Activated T-helper 9 cell treated with anti-CD3 and anti-CD28 coated beads, Interleukin-2, amount 50 U/mL, for 16 hours (primary cell): ENCODE measurements at regions not wholly inside any gene's neighbourhood (a gene's known extent, or its start where the extent isn't known, plus 50 kb on each side); places are given as distances from the start of the nearest gene placed in this dataset.

Experiments used
- DNase-seq: peaks from one replicate; pipeline ENCODE4 v3.0.0-alpha.2; 2020; ENCODE audit warnings: low read depth

DNA sequence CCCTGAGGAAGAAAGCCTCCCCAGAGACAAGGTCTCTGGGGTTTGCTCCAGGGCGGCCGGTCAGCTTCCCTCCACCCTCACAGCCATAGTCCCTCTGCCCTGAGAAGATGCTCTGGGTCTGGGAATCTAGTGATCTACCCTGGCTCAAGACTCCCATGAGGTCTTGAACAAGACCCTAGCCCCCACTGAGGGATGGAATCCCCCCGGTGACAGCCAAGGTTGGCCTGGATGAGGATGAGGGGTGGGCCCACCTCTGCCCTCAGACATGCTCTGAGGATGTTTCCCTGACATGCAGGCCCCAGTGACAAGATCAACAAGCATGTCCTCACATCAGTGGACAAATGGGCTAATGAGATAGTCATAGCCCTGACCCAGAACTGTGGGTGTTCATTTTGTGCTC, 138.6 kb downstream of the C5orf15 start:
- DNase-seq: no peak

DNA sequence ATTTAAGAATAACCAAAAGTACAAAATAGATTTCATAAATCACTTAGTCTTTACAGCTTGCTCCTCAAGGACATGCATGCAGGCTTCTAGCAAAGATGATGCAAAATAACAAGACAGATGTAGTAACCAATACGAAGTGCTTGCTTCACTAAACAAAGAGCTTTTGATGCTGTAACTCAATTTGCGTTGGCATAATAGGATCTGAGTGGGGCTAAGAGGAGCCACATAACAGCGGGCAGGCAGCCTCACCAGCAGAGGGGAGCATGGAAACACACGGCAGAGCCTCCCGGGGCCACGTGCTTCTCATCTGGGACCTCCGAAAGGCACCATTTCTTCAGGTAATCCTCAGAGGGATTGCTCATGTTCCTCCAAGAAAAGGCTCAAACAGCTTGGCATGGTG, 139.7 kb downstream of the C5orf15 start:
- no peak for DNase-seq

DNA sequence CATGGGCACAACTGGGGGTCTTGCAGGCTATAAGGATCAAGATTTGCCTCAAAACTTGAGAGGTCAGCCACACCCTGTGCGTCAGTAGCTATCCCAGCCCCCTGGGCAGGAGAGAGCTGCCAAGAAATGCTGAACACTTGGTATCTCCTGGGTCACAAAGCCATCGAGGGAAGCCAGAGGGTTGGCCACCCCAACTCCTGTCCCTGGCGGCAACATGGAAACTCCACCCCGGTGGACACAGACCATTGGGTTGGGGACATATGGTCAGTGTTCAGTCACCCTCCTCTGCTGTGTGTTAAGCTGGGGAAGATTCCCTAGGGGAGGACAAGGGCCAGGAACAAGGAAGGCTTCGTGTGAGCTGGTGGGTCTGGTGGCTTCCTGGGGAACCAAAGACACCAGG, 140.6 kb downstream of the C5orf15 start:
- no peak for DNase-seq

DNA sequence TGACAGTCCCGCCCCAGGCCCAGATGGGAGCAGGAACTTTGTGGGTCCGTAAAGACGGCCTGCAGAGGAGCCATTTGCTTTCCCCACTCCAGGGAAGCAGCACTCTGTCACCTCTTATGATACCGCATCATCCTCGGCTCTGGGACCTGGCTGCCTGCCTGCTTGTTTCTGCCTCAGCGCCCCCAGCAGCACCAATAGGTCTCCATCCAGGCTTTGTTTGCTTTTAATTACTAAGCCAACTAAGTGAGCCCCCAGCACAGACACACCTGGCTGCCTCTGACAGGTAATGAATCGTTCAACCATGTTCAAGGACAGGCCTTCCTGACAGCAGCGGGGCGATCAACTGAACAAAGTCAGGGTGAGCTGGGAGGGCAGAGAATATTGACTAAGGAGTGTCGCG, 141.4 kb downstream of the C5orf15 start:
- DNase-seq: no peak

DNA sequence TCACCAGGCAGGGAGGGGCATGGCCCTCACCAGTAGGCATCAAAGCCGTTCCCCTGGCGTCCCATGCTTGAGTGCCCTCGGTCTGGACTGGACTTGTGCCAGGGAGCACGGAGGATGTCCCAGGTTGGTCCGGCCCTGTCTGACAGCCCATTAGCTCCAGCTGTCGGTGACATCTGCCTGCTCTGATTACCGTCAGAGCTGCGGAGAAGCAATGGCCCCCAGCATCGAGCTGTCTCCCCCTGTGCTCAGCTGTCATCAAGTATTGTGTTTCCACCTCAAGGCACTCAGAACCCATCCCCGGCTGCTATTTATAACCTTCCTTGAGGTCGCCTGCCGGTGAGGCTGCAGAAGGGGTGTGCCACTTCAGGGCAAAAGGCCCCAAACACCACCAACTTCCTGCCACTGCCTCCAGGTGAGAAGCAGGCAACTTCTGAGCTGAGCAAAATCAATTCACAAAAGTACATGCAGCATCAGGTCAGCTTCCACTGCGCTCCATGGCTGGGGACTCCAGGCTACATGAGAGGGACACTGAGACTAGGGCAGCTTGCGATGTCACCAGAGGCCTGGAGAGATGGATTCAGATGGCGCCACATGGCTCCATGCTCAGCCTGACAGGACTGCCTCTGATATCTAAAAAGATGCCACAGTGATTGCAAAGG, 142.7 kb downstream of the C5orf15 start:
- no peak for DNase-seq

DNA sequence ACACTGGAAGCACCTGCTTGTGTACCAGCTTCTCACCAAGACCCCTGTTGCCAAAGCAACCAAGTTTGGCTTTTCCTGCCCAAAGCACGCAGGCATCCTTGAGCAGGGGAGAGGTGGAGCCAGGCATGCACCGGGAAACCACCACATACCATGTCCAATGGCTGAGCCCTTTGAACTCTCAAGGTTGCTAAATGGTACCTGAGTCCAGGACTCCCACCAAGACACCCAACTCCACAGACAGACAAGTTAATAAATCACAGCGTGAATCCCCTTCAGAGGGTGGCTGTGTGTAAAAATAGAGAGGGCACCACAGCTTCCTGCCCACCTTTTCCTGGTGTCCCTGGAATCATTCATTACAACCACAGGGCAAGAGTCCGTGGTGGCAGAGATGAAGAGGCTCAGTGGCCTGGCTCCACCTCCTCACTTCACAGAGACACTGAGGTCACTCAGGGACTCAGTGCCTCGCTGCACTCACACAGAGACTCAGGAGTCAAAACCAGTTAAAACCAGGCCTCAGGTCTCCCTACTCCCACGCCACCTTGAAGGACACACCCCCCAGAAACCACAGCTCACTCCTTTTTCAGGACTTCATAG, 143.7 kb downstream of the C5orf15 start:
- DNase-seq: no peak

DNA sequence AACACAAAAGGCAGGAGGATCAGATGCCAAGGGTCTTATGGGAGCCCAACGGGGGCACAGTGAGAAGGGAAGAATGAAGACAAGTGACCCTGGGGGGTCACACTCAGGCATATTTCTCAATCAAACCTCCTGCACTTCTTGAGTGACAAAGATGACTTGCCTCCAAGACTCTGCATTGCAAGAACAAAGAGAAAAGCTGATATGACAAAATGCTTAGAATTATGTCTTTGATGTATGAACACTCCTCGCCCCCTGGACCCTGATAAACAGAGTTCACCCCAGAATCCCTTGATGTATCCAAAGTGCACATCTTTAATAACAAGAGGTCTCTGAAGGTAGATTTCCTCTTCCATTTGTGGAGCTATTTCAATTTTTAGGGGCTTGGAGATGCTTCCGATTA, 146.5 kb downstream of the C5orf15 start:
- DNase-seq: no peak

DNA sequence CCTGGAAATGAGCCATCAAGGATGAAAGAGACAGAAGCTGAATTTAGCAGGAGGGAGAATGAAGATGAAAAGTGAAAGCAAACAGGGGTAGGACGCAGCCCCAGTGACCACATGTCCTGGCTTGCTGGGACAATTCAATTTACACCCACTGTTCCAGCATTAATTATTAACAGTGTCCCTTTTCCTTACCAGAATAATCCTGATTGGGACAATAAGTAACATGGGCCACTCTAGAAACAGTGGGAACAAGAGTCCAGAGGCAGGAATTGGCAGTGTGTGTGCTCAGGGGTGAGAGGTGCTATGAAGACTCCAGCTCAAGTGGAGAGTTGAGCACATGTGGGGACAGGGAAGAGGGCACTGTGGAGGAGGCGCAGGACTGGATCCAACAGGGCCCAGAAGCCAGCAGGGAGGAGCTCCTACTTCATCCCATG, 147.1 kb downstream of the C5orf15 start:
- DNase-seq: no peak

DNA sequence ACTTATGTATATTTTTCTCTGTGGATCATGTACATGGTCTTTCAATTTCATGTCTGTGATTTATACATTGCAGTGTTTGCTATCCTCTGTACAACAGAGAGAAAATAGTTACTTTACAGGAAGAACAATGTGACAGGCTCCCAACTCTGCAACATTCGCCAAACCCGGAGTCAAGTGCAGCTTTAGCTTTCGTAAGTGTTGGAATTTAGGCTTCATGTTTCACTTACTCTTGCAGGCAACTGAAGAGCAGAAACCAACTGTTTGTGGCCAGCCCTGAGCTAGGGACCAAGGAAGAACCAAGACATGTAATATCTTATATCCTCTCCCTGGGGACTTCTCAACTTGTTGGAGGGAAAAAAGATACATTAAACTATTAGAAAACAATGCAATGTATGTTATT, 147.9 kb downstream of the C5orf15 start:
- DNase-seq: no peak

DNA sequence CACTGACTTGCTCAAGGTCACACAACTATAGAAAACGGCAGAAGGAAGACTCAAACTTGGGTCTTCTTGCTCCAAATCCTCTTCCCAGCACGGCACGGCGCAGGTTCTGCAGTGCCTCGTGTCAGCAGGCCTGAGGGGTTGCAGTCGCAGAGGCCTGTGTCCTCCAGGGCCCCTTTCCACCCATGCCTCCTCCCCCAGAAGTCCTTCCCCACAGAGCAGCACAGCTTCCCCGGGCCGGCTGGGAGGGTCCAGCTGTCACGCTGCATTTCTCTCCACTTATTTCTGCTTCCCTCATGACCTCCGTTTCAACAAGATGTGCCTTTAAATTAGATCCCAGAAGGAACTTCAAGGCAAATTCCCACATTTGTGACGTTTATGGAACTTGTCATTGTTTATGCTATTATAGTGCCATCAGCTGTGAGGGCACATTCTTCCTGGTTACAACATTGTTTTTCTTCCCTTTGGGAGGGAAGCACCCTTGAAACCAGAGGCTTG, 148.4 kb downstream of the C5orf15 start:
- DNase-seq: no peak

DNA sequence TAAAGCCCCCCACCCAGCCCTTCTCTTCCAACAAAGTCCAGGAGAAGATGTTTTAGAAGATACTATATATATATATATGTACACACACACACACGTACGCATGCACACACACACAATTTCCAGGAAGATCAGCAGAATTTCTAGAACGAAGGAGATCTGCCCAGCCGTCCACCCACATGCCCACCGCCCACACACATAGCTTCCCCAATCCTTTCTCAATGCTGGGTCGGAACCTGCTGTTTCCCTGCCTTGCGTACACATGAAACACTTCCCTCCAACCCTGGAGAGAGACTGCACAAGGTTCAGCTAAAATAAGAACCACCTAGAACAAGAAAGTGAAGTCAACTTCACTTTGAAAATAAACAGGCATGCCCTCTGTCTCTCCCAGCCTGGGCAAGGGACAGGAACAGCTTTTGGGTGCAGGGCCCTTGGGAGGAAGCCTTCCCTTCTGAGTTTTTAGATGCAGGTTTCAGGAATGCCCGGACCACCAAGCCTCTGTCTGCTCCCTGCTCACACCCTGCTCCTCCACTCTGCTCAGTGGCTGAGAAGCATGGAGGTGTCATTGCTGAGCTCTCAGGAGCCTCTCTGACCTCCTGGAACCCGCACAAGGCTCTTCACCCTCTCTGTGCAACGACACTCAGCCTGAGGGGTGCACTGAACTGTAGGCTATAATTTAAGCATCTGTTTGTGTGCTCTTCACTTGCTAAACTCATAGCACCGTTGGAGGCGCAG, 149.4 kb downstream of the C5orf15 start:
- no peak for DNase-seq

DNA sequence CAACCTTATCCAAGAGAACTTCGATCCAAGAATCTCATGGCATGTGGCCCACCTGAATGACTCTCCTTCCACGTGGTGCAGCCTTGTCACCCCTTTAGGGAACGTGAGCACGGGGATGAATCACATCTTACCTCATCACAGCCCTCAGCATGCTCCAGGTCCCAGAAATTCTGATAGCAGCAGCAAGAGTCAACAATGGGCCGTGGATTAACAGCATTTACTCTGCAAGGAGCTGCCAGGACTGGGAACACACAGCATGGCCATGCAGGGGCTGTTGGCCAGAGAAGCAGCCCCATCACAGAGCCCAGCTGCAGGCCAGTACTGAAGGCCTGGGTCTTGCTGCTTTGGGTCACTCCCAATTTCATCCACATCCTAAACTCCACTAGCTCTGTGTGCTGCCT, 150.4 kb downstream of the C5orf15 start:
- no peak for DNase-seq

DNA sequence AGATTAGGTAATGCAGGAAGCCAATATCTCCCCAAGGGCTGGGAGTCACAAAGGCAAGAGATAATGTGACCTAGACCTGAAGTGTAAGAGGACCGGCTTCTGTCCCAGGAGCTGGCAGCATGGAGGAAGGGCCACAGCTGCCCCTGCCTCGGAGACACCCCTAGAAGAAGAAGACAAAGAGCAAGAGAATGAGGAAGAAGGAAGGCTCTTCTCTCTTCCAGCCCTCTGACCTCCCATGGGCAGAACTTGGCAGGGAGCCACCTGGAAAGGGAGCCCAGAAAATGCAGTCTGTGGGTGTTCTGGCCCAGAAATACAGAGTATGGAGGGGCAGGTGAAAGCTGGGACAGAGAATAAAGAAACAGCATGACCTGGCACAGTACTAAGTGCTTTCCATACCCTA, 151.0 kb downstream of the C5orf15 start:
- DNase-seq: no peak

DNA sequence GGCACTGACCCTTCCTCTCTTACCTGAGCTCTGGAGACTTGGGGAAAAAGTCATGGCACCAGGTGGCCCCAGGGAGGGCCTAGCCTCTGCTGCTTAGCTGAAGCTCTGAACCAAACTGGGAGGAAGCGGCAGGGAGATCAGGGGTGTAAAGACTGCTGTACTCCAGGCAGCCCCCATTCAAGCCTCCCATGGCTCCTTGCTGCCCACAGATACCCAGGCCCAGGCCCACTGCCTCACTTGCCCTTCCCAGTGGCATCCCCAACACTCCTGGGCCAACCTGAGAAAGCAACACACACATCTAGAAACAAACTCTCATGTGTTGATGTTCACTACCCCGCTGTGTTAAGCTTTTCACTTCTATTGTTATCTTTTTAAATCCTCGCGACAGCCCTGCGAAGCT, 151.6 kb downstream of the C5orf15 start:
- no peak for DNase-seq

DNA sequence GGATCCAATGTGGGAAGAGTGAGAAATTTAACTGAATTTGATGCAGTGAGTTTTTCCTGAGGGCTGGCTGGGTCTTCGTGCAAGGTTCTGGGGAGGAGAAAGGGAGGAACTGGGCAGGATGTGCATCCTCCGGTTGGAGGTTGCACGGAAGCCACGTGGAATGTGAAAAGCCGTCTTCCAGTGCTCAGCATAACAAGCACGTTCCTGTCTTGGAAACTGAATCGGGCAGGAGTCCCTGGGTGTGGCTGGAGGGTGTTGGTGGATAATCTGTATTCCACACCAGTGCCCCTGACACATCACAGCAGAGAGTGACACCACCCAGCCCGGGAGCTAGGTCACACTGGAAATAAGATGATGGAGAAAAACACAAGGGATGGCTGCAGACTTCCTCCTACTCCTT, 154.3 kb downstream of the C5orf15 start:
- DNase-seq: no peak

DNA sequence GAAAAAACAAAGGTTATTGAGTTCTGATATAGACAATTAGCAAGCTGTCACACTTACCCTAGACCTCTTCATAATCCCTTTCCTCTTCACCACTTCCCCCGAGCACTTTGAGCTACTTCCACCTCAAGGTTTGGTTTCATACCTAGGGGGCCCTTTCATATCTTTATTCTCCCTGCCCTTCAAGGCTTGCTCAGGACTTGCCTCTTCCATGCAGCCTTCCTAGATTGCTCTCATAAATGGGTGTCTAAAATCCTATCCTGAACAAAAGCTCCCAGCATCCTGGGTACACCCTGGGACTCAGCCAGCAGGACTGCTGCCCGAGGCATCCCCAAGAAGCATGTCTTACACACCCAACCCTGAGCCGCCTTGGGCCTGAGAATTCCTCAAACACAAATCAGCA, 157.3 kb downstream of the C5orf15 start:
- DNase-seq: no peak

DNA sequence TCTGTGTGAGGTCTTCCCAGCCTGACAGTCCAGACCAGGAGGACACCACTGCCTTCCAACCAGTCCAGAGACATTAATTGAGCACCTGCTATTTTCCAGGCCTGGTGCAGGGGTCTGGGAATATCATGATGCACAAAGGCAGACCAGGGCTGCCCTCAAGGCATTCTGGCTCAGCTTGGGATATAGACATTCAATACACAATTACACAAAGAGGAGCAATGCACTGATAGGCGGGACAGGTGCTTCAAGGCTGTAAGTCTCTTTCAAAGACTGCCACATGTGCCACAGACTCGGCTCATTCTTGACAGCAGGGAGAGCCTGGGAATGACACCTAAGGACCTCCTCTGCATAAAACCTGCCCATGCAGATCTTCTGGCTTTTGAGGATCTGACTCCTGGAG, 158.6 kb downstream of the C5orf15 start:
- no peak for DNase-seq

DNA sequence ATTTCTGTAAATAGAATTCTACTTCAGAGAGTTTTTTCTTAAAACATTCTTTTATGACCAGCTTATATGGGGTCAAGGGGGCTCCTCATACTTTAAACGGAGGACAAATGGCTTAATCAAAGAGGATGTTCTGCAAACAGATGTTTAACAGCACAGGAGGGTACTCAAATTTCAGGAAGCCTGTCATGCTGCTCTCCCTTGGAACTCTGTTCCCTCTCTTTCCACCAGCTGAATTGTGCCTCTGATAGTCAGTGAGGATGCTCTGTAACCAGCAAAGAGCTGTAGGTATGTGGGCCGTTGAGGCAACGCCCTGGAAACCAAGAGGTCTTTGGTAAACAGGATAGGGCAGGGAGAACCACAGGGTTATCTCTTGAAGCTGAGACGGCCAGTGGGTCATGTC, 161.1 kb downstream of the C5orf15 start:
- DNase-seq: no peak

DNA sequence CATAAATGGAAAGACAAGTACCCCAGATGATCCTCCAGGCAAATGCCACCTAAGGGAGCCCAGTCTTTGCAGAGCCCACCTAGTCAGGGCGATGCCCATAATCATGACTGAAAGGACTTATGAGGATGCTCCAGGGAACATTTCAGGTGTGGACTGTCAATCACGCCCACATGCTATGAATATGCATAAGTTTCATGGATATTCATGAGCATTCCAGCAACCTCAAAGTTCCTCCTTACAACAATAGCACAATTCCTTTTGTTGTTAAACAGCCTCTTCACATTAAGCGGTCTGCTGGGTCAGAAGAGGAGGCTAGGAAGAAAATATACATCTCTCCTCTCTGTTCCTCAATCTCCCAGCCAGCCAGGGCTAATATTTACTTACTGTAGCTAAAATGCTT, 161.6 kb downstream of the C5orf15 start:
- no peak for DNase-seq

DNA sequence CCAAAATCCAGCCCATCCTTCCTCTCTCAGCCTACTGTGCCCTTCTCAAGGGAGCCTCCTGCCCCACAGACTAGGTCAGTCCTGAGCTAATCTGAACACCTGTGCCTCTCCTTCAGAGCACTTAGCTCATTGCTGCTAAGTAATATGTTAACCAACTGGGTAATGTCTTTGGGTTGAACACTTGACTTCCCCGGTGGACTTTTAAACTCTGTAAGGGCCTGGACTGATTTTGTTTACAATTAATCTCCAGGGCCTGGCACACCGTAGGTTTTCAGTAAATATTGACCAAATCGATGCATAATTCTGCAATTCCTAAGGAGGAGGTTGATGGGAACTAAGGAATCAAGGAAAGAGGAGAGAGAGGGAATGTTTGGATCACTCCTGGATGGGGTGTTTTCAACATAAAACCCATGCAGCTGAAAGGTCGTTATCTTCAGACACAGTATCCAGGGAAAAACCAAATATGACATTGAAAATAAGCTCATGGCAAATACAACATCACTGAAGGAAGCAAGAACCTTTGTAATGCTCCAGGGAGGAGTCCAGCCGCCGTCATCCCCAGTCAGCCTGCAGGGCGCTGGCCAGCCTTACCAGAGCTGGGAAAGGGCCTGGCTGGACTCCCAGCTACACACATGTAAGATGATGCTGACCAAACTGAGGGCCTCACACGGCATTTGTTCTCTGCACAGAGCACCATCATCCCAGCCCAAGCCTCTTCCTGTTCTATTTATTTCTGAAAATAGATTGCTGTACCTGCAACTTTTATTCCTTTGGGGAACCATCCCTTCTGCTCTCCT, 166.3 kb downstream of the C5orf15 start:
- DNase-seq: no peak

DNA sequence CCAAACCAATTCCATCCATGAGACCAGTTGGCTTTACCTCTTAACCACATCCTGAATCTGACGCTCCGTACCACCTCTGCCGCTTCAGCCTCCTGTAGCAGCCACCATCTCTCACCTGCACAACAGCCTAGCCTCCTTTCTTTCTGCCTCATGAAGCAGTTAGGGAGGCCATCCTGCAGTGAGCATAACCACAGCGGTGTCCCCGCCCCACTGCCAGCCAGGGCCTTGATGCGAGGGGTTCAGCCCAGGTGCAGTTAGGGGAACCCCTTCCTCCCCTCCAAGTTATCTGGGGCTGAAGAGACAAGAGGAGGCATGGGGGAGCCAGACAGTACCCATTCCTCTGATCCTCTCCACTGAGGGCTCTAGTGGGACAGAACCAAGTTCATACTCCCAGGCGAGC, 167.0 kb downstream of the C5orf15 start:
- DNase-seq: no peak

DNA sequence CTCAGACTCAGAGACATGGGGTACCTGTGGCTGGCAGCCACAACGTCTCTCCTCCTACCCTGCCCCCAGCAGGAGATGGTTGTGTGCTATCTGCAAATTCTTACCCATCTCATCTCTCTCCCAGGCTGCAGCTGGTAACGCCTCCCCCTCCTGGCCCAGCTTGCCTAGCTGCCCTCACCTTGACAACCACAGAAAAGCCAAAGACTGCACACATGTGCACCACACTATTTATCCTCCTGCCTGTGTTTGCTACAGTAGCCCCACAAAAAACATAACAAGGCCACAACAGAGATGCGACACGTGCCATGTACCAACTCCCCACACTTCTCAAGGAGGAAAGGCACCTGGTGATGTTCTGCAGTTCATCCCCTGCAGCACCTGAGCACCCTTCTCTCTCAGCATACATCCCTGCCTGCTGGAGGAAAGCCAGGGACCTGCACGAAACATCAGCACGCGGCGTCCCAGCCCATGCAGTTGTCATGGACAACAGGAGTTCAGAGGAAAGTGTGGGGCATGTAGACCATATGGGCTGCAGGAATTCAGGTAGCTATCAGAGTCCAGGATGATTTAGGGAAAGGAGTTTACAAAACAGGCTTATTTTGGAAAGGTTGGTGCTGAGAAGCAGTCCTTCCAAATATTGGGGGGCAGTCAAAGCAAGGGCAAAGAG, 168.7 kb downstream of the C5orf15 start:
- DNase-seq: no peak
